GM21737 (cell line): ENCODE measurements at regions not wholly inside any gene's neighbourhood (a gene's known extent, or its start where the extent isn't known, plus 50 kb on each side); places are given as distances from the start of the nearest gene placed in this dataset.
"Not testable (repeated sequence)": the region's sequence is repeated elsewhere in the genome, so short reads cannot be mapped to it uniquely, and the experiment has no call there.

Experiments used
- ATAC-seq: cut with Tn5 transposase; IDR thresholded peaks from one replicate; pipeline ENCODE4 v1.9.1; 2021; ENCODE audit warnings: mild to moderate bottlenecking, moderate library complexity; ENCODE audit not compliant: unreplicated experiment

- ATAC-seq: no peak
Observed at GRCh38 chr13:44815623-44816022, 173.6 kb downstream of the NUFIP1 start.

GRCh38 chr13:44814836-44815235 is 174.4 kb downstream of the NUFIP1 start:
- no peak for ATAC-seq

- ATAC-seq: no peak
Observed at GRCh38 chr13:44814161-44814560, 175.1 kb downstream of the NUFIP1 start.

- ATAC-seq: no peak
Observed at GRCh38 chr13:44812818-44813217, 176.5 kb downstream of the NUFIP1 start.

- ATAC-seq: no peak
Observed at GRCh38 chr13:44810061-44810840, 179.0 kb downstream of the NUFIP1 start.

GRCh38 chr13:44809190-44809589 is 180.1 kb downstream of the NUFIP1 start:
- no peak for ATAC-seq

- no peak for ATAC-seq
Observed at GRCh38 chr13:44808185-44808584, 181.1 kb downstream of the NUFIP1 start.

- no peak for ATAC-seq
Observed at GRCh38 chr13:44807449-44808034, 181.7 kb downstream of the NUFIP1 start.

GRCh38 chr13:44806826-44807225 is 182.4 kb downstream of the NUFIP1 start:
- ATAC-seq: no peak

GRCh38 chr13:44805585-44805984 is 183.7 kb downstream of the NUFIP1 start:
- ATAC-seq: no peak

- no peak for ATAC-seq
Observed at GRCh38 chr13:44803390-44803789, 185.9 kb downstream of the NUFIP1 start.

GRCh38 chr13:44802491-44802890 is 186.8 kb downstream of the NUFIP1 start:
- no peak for ATAC-seq

GRCh38 chr13:44801990-44802389 is 187.3 kb downstream of the NUFIP1 start:
- no peak for ATAC-seq

GRCh38 chr13:44800626-44801025 is 188.6 kb downstream of the NUFIP1 start:
- no peak for ATAC-seq

- ATAC-seq: no peak
Observed at GRCh38 chr13:44797685-44798084, 191.6 kb downstream of the NUFIP1 start.

- no peak for ATAC-seq
Observed at GRCh38 chr13:44796597-44797490, 192.4 kb downstream of the NUFIP1 start.

- ATAC-seq: not testable (repeated sequence)
Observed at GRCh38 chr13:44796039-44796438, 193.2 kb downstream of the NUFIP1 start.

GRCh38 chr13:44795176-44795575 is 194.1 kb downstream of the NUFIP1 start:
- no peak for ATAC-seq

- no peak for ATAC-seq
Observed at GRCh38 chr13:44792096-44792495, 197.2 kb downstream of the NUFIP1 start.

GRCh38 chr13:44790289-44790688 is 199.0 kb downstream of the NUFIP1 start:
- no peak for ATAC-seq

GRCh38 chr13:44787617-44788016 is 201.7 kb downstream of the NUFIP1 start:
- ATAC-seq: no peak

- ATAC-seq: no peak
Observed at GRCh38 chr13:44786756-44787155, 202.5 kb downstream of the NUFIP1 start.
